ENCODE measurements at regions not wholly inside any gene's neighbourhood (a gene's known extent, or its start where the extent isn't known, plus 50 kb on each side); places are given as distances from the start of the nearest gene placed in this dataset.

DNA sequence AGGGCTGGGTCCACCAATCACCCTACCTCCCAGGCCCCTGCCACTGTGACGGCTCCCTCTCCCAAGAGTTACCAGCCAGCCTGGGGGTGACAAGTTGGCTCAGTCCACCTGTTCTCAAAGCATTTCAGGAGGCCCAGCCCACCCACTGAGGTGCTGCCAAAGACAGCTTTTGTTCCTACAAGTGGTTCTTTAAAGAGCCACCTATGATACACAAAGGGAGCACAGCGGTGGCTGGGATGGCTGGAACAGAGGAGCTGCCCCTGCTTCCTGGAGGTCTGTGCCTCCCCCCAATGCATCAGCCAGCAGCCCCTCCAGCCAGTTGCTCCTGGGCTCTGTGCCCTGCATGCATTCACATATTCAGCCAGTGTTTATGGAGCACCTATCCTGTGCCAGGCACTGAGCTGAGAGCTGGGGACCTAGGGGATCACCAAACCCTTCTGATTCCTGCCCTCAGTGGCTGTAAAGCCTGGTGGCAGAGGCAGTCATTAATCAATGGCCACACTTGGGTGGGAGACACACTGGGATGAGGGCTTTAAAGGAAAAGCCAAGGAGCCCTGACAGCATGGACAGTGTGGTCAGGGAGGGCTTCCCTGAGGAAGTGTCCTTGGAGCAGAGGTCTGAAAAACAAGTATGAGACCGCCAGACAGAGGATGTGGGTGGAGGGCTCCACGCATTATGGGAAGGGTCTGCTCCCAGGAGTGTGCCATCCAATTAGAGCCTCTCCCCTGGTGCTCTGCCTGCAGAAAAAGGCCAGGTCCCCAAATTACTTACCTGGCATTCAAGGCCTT is 107.1 kb upstream of the LINGO1 start:
- Histone ChIP-seq H3K4me3 (ENCODE audit: low read depth, low read length) (no peak overlapping the region), H3K36me3 (ENCODE audit: control insufficient read depth, insufficient read depth, low read length) (no peaks in the 10 kb centered on the region), H3K27me3 (ENCODE audit: control insufficient read depth, insufficient read depth, low read length) (no peaks in the 10 kb centered on the region)
- DNase-seq (ENCODE audit: low read depth) (no peak), FAIRE-seq (no peak)
- TF ChIP-seq CTCF (IDR thresholded peaks at IDR 0.05; ENCODE audit: insufficient read depth, low read length, severe bottlenecking): no peak

DNA sequence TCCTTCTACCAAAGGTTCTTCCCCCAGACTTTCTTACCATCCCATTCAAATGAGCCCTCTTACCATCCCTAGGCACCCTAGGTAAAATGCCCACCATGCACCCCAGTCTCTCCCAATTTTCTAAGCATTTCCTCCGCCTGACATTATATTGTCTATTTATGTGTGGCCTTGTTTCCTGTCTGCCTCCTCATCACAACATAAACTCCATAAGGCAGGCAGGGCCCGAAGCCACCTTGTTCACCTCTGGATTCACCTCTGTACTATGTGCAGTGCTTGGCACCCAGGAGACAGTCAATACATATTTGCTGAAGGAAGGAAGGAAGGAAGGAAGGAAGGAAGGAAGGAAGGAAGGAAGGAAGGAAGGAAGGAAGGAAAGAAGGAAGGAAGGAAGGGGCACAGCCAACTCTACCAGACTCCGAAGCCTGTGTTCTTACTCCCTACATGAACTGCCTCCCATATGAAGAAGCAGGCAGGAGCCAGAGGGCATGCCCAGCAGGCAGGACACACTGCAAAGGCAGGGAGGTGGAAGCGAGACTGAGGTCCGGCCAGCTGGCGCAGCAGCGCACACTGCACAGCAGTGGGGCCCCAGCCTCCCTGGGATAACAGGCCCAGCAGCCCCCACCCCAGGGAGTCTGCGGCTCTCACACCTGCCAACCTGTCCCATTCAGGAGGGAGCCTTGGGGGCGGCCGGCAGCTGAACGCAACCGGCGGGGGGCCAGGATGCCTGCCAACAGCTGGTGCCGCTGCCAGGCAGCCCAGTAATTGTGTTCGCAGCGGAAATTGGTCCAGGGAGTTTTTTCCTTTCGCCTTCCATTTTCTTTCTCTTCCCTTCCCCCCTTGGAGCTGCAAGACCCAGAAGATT is 106.0 kb upstream of the LINGO1 start:
- no peak overlapping the region for H3K4me3 ChIP-seq (ENCODE audit: low read depth, low read length)
- H3K27me3 ChIP-seq (ENCODE audit: control insufficient read depth, insufficient read depth, low read length): no peaks in the 10 kb centered on the region
- TF ChIP-seq CTCF (IDR thresholded peaks at IDR 0.05; ENCODE audit: insufficient read depth, low read length, severe bottlenecking): no peak
- DNase-seq (ENCODE audit: low read depth): no peak
- no peak for FAIRE-seq
- no peaks in the 10 kb centered on the region for H3K36me3 ChIP-seq (ENCODE audit: control insufficient read depth, insufficient read depth, low read length)

DNA sequence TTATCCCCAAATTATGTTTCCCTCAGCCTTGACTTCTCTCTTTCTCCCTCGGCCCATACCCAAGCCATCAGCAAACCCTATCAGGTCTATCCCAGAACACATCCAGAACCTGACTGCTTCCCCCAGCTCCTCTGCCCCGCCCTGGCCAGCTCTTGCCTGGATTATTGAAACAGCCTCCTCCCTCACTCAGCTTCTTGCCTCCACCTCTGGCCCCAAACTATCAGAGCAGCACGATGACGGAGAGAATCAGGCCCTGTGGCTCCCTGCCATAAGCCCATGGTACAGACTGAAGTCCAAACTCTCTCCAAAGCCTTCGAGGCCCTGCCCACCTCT is 105.3 kb upstream of the LINGO1 start:
- no peaks in the 10 kb centered on the region for H3K27me3 ChIP-seq (ENCODE audit: control insufficient read depth, insufficient read depth, low read length)

DNA sequence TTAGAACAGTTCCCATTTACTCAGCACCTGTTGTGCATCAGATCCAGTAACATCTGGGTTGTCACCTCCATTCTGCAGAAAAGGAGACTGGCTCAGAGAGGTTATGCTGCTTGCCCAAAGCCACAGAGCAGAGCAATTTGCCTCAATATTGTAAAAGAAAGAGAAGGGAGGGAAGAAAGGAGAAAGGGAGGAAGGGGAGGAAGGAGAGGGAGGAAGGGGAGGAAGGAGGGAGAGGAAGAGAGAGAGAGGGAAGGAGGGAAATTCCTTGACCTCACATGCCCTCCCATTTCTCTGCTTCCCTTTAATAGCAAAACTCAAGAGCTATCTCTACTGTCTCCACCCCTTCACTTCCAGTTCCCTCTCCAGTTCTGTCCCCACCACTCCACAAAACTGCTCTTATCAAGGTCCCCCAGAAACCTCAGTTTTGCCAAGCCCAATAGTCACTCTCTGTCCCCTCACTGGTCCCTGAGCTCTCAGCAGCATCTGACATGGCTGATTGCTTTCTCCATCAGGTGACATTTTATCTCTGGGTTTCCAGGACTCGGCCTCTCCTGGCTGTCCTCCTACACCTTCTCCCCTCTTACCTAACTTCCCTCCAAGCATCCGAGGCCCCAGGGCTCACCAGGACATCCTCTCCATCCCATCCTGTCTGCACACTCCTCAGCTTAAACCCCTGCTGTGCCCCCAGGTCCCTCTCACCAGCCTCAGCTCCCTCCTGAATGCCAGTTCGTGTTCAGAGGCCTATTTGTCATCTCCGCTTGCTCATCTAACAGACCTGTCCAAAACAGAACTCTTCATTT is 104.7 kb upstream of the LINGO1 start:
- DNase-seq (ENCODE audit: low read depth) (no peak), FAIRE-seq (no peak)
- H3K27me3 ChIP-seq (ENCODE audit: control insufficient read depth, insufficient read depth, low read length): no peaks in the 10 kb centered on the region
- H3K36me3 ChIP-seq (ENCODE audit: control insufficient read depth, insufficient read depth, low read length): no peaks in the 10 kb centered on the region
- H3K4me3 ChIP-seq (ENCODE audit: low read depth, low read length): no peak overlapping the region
- no peak for TF ChIP-seq CTCF (IDR thresholded peaks at IDR 0.05; ENCODE audit: insufficient read depth, low read length, severe bottlenecking)

More for the DNA sequence above, 105.3 kb upstream of the LINGO1 start:
- no peak overlapping the region for H3K4me3 ChIP-seq (ENCODE audit: low read depth, low read length)
- TF ChIP-seq CTCF (IDR thresholded peaks at IDR 0.05; ENCODE audit: insufficient read depth, low read length, severe bottlenecking): no peak
- no peaks in the 10 kb centered on the region for H3K36me3 ChIP-seq (ENCODE audit: control insufficient read depth, insufficient read depth, low read length)
- DNase-seq (ENCODE audit: low read depth) (no peak), FAIRE-seq (no peak)

- FAIRE-seq (no peak), DNase-seq (ENCODE audit: low read depth) (no peak)
- no peak for TF ChIP-seq CTCF (IDR thresholded peaks at IDR 0.05; ENCODE audit: insufficient read depth, low read length, severe bottlenecking)
- Histone ChIP-seq H3K4me3 (ENCODE audit: low read depth, low read length) (no peak overlapping the region), H3K36me3 (ENCODE audit: control insufficient read depth, insufficient read depth, low read length) (no peaks in the 10 kb centered on the region), H3K27me3 (ENCODE audit: control insufficient read depth, insufficient read depth, low read length) (peaks cover 2% of the 10 kb centered on the region)
Observed at GRCh38 chr15:77734306-77734705, 101.6 kb upstream of the LINGO1 start.
